ENCODE measurements at regions not wholly inside any gene's neighbourhood (a gene's known extent, or its start where the extent isn't known, plus 50 kb on each side); places are given as distances from the start of the nearest gene placed in this dataset.

DNA sequence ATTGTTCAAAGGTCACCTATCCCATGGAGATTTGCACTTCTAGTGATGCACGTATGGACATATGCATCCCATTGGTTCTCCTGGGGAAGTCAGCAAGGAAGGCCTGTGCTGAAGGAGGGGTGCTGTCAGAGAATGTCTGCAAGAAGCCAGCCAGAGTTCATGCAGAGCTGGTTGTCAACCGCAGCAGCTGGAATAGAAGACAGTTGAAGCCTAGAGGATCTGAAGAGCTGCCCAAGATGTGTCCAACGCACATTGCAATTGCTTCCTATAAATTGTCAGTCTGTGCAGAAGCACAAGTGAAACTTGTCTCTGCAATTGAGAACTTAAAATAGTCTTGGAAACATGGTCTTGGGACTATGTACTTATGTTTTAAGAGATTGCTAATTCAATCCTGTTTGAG lies 82.1 kb upstream of the CNTNAP4 start:
- Histone ChIP-seq H3K9me3 (ENCODE audit: low read depth, low read length) (no peaks in the 10 kb centered on the region), H3K4me3 (ENCODE audit: insufficient read depth, low read length) (no peak overlapping the region), H2AFZ (ENCODE audit: low read length) (no peak overlapping the region), H3K4me2 (ENCODE audit: insufficient read depth, low read length) (no peak overlapping the region), H3K4me1 (ENCODE audit: insufficient read depth, low read length) (no peaks in the 10 kb centered on the region), H4K20me1 (ENCODE audit: insufficient read depth, low read length) (no peaks in the 10 kb centered on the region), H3K27ac (ENCODE audit: low read depth, low read length) (no peak overlapping the region), H3K79me2 (ENCODE audit: insufficient read depth, low read length) (no peaks in the 10 kb centered on the region), H3K27me3 (ENCODE audit: insufficient read depth, low read length) (no peaks in the 10 kb centered on the region), H3K36me3 (ENCODE audit: insufficient read depth, low read length) (no peaks in the 10 kb centered on the region)
- no peak for DNase-seq (ENCODE audit: insufficient read length, low spot score, missing footprints)
- TF ChIP-seq, protein P1, sequence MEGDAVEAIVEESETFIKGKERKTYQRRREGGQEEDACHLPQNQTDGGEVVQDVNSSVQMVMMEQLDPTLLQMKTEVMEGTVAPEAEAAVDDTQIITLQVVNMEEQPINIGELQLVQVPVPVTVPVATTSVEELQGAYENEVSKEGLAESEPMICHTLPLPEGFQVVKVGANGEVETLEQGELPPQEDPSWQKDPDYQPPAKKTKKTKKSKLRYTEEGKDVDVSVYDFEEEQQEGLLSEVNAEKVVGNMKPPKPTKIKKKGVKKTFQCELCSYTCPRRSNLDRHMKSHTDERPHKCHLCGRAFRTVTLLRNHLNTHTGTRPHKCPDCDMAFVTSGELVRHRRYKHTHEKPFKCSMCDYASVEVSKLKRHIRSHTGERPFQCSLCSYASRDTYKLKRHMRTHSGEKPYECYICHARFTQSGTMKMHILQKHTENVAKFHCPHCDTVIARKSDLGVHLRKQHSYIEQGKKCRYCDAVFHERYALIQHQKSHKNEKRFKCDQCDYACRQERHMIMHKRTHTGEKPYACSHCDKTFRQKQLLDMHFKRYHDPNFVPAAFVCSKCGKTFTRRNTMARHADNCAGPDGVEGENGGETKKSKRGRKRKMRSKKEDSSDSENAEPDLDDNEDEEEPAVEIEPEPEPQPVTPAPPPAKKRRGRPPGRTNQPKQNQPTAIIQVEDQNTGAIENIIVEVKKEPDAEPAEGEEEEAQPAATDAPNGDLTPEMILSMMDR (IDR thresholded peaks at IDR 0.05; ENCODE audit: extremely low read depth, low read depth, low read length) = no peak

DNA sequence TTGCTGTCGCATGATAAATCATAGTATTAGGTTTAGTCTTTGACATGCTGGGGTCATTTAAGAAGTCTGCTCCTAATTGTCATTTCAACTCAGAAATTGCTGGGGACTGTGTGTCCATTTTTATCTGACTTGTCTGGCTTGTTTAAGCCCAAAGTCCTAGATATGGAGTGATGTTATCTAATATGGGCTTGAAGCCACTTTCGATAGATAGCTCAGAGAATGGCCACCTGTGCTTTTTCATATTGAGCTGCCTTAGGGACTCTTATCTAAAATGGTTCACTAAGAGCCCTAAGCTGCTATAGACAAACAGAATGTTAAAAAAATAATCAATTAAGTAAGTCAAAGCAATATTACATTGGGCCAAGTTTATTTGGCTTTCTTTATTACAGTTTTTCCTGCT lies 81.6 kb upstream of the CNTNAP4 start:
- no peaks in the 10 kb centered on the region for H3K36me3 ChIP-seq (ENCODE audit: insufficient read depth, low read length)
- no peak overlapping the region for H2AFZ ChIP-seq (ENCODE audit: low read length)
- DNase-seq (ENCODE audit: insufficient read length, low spot score, missing footprints) = no peak
- H3K4me2 ChIP-seq (ENCODE audit: insufficient read depth, low read length) = no peak overlapping the region
- H4K20me1 ChIP-seq (ENCODE audit: insufficient read depth, low read length) = no peaks in the 10 kb centered on the region
- H3K9me3 ChIP-seq (ENCODE audit: low read depth, low read length) = no peaks in the 10 kb centered on the region
- TF ChIP-seq, protein P1 (IDR thresholded peaks at IDR 0.05; ENCODE audit: extremely low read depth, low read depth, low read length) = no peak
- no peaks in the 10 kb centered on the region for H3K4me1 ChIP-seq (ENCODE audit: insufficient read depth, low read length)
- no peaks in the 10 kb centered on the region for H3K79me2 ChIP-seq (ENCODE audit: insufficient read depth, low read length)
- H3K27me3 ChIP-seq (ENCODE audit: insufficient read depth, low read length) = no peaks in the 10 kb centered on the region
- H3K27ac ChIP-seq (ENCODE audit: low read depth, low read length) = no peak overlapping the region
- no peak overlapping the region for H3K4me3 ChIP-seq (ENCODE audit: insufficient read depth, low read length)

DNA sequence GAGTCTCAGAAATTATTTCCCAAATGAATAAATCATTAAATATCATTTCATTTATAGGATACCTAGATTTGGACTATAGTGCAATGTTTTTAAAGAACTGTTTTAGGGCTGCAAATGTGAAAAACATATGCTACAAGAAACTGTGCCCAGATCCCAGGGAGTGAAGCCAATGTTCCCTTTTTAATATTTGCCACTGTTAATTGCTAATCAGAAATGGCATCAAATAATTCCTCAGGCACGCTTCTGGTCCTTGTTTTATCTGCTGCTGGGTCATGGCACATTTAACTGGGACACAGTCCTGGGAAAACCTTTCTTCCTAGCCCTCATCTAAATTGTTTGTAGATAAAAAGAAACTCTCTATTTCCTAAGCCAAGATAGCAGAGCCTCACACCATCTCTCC lies 79.3 kb upstream of the CNTNAP4 start:
- no peak overlapping the region for H3K4me2 ChIP-seq (ENCODE audit: insufficient read depth, low read length)
- no peaks in the 10 kb centered on the region for H3K36me3 ChIP-seq (ENCODE audit: insufficient read depth, low read length)
- H3K9me3 ChIP-seq (ENCODE audit: low read depth, low read length) = no peaks in the 10 kb centered on the region
- TF ChIP-seq, protein P1 (IDR thresholded peaks at IDR 0.05; ENCODE audit: extremely low read depth, low read depth, low read length) = no peak
- H3K27me3 ChIP-seq (ENCODE audit: insufficient read depth, low read length) = no peaks in the 10 kb centered on the region
- no peaks in the 10 kb centered on the region for H3K79me2 ChIP-seq (ENCODE audit: insufficient read depth, low read length)
- no peak overlapping the region for H2AFZ ChIP-seq (ENCODE audit: low read length)
- no peak overlapping the region for H3K27ac ChIP-seq (ENCODE audit: low read depth, low read length)
- no peak for DNase-seq (ENCODE audit: insufficient read length, low spot score, missing footprints)
- H3K4me1 ChIP-seq (ENCODE audit: insufficient read depth, low read length) = no peaks in the 10 kb centered on the region
- no peaks in the 10 kb centered on the region for H4K20me1 ChIP-seq (ENCODE audit: insufficient read depth, low read length)
- no peak overlapping the region for H3K4me3 ChIP-seq (ENCODE audit: insufficient read depth, low read length)

DNA sequence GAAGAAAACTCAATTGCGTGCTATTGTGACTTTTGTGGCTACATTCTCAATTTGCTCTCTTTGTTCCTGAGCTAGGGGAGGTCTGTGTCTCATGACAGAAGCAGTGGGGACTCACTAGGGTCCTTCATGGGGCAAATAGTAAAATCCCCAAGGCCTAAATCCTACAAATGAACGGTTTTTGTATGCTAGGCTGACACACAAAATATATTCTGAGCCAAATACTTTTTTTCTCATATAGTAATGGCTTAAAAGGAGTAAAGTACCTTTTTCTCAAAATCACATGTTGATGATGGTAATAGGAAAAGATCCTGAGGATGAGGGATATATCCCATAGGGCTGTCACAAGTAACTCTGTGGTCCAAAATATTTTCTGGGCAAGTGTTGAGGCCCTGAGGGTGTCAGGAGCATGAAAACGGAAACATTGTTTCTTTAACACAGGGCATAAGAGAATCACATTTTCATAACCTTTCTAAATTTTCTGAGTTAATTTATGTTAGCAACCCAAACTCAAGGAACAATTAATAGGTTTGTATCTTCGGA lies 77.5 kb upstream of the CNTNAP4 start:
- TF ChIP-seq, protein P1 (IDR thresholded peaks at IDR 0.05; ENCODE audit: extremely low read depth, low read depth, low read length) = no peak
- Histone ChIP-seq H3K4me3 (ENCODE audit: insufficient read depth, low read length) (no peak overlapping the region), H4K20me1 (ENCODE audit: insufficient read depth, low read length) (no peaks in the 10 kb centered on the region), H3K36me3 (ENCODE audit: insufficient read depth, low read length) (no peaks in the 10 kb centered on the region), H3K4me1 (ENCODE audit: insufficient read depth, low read length) (no peaks in the 10 kb centered on the region), H3K79me2 (ENCODE audit: insufficient read depth, low read length) (no peaks in the 10 kb centered on the region), H3K27me3 (ENCODE audit: insufficient read depth, low read length) (no peaks in the 10 kb centered on the region), H3K27ac (ENCODE audit: low read depth, low read length) (no peak overlapping the region), H3K4me2 (ENCODE audit: insufficient read depth, low read length) (no peak overlapping the region), H2AFZ (ENCODE audit: low read length) (no peak overlapping the region), H3K9me3 (ENCODE audit: low read depth, low read length) (no peaks in the 10 kb centered on the region)
- no peak for DNase-seq (ENCODE audit: insufficient read length, low spot score, missing footprints)
